ENCODE measurements at regions not wholly inside any gene's neighbourhood (a gene's known extent, or its start where the extent isn't known, plus 50 kb on each side); places are given as distances from the start of the nearest gene placed in this dataset.
A peak's percentile ranks its signal among the peaks of the same experiment; 100 is the strongest.

GRCh38 chr10:14384116-14384730, 53.5 kb upstream of the FRMD4A start:
- H3K36me3 ChIP-seq (ENCODE audit: control insufficient read depth in 2 of 2, insufficient read depth in 1 of 2, low read length in 2 of 2), result no peaks in the 10 kb centered on the region
- no peak overlapping the region for H3K27ac ChIP-seq (ENCODE audit: extremely low read depth, low read depth, low read length)
- ChIA-PET POLR2A (no interaction called here), CTCF (interaction anchor here (0.6 kb wide), 1 partner anchor 231 kb away, joined by 3 read pairs; no protein-coding TSS in a partner anchor)
- TF ChIP-seq ZNF302 (tag by site-specific recombination; IDR thresholded peaks at IDR 0.05; ENCODE audit: low read depth), result no peak
- no peak for TF ChIP-seq ZNF513 (tag by site-specific recombination; IDR thresholded peaks at IDR 0.05)
- TF ChIP-seq ZNF18 (tag by site-specific recombination; IDR thresholded peaks at IDR 0.05), result no peak
- H3K9me3 ChIP-seq (ENCODE audit: control insufficient read depth, insufficient read depth, low read depth, low read length), result no peaks in the 10 kb centered on the region
- H3K4me3 ChIP-seq (ENCODE audit: low read depth, low read length), result no peak overlapping the region
- H3K4me1 ChIP-seq (ENCODE audit: control insufficient read depth, insufficient read depth, low read length), result no peaks in the 10 kb centered on the region

- no peak overlapping the region for H3K27ac ChIP-seq (ENCODE audit: extremely low read depth, low read depth, low read length)
- POLR2A ChIA-PET, result no interaction called here
- TF ChIP-seq EGR2 (tag by site-specific recombination; IDR thresholded peaks at IDR 0.05; ENCODE audit: low read depth) (0 out of 2 replicates have a peak, but pooled peaks have one; percentile 8), ZFHX2 (tag by site-specific recombination; conservative IDR thresholded peaks at IDR 0.05) (peak; percentile 48)
- TF ChIP-seq, protein P1, sequence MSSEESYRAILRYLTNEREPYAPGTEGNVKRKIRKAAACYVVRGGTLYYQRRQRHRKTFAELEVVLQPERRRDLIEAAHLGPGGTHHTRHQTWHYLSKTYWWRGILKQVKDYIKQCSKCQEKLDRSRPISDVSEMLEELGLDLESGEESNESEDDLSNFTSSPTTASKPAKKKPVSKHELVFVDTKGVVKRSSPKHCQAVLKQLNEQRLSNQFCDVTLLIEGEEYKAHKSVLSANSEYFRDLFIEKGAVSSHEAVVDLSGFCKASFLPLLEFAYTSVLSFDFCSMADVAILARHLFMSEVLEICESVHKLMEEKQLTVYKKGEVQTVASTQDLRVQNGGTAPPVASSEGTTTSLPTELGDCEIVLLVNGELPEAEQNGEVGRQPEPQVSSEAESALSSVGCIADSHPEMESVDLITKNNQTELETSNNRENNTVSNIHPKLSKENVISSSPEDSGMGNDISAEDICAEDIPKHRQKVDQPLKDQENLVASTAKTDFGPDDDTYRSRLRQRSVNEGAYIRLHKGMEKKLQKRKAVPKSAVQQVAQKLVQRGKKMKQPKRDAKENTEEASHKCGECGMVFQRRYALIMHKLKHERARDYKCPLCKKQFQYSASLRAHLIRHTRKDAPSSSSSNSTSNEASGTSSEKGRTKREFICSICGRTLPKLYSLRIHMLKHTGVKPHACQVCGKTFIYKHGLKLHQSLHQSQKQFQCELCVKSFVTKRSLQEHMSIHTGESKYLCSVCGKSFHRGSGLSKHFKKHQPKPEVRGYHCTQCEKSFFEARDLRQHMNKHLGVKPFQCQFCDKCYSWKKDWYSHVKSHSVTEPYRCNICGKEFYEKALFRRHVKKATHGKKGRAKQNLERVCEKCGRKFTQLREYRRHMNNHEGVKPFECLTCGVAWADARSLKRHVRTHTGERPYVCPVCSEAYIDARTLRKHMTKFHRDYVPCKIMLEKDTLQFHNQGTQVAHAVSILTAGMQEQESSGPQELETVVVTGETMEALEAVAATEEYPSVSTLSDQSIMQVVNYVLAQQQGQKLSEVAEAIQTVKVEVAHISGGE (tag by site-specific recombination; conservative IDR thresholded peaks at IDR 0.05; ENCODE audit: low read depth), result no peak
- CTCF ChIA-PET, result interaction anchor here (0.6 to 1.3 kb wide), 4 partner anchors 11 to 769 kb away, joined by 3 to 6 read pairs (median 4); no protein-coding TSS in a partner anchor
- no peaks in the 10 kb centered on the region for H3K36me3 ChIP-seq (ENCODE audit: control insufficient read depth in 2 of 2, insufficient read depth in 1 of 2, low read length in 2 of 2)
- H3K4me3 ChIP-seq (ENCODE audit: low read depth, low read length), result no peak overlapping the region
- no peaks in the 10 kb centered on the region for H3K4me1 ChIP-seq (ENCODE audit: control insufficient read depth, insufficient read depth, low read length)
- H3K9me3 ChIP-seq (ENCODE audit: control insufficient read depth, insufficient read depth, low read depth, low read length), result no peaks in the 10 kb centered on the region
Measured at GRCh38 chr10:14383266-14383665, 52.5 kb upstream of the FRMD4A start.

GRCh38 chr10:14382531-14382930, 51.8 kb upstream of the FRMD4A start:
- H3K36me3 ChIP-seq (ENCODE audit: control insufficient read depth in 2 of 2, insufficient read depth in 1 of 2, low read length in 2 of 2), result no peaks in the 10 kb centered on the region
- ChIA-PET POLR2A (interaction anchor here (1.1 kb wide), 1 partner anchor 14 kb away, joined by 6 read pairs; no protein-coding TSS in a partner anchor), CTCF (interaction anchor here (0.6 to 1.3 kb wide), 6 partner anchors 12 to 795 kb away, joined by 3 to 6 read pairs (median 3); no protein-coding TSS in a partner anchor)
- H3K9me3 ChIP-seq (ENCODE audit: control insufficient read depth, insufficient read depth, low read depth, low read length), result no peaks in the 10 kb centered on the region
- no peaks in the 10 kb centered on the region for H3K4me1 ChIP-seq (ENCODE audit: control insufficient read depth, insufficient read depth, low read length)
- no peak for TF ChIP-seq ZNF514 (tag by site-specific recombination; IDR thresholded peaks at IDR 0.05)
- TF ChIP-seq IKZF3 (tag by site-specific recombination; IDR thresholded peaks at IDR 0.05), result no peak
- TF ChIP-seq ZNF169 (tag by site-specific recombination; IDR thresholded peaks at IDR 0.05), result no peak
- TF ChIP-seq ZSCAN30 (tag by site-specific recombination; IDR thresholded peaks at IDR 0.05), result no peak
- TF ChIP-seq ZNF362 (tag by site-specific recombination; IDR thresholded peaks at IDR 0.05), result no peak
- no peak for TF ChIP-seq ZNF629 (tag by site-specific recombination; IDR thresholded peaks at IDR 0.05)
- TF ChIP-seq KLF16 (tag by site-specific recombination; IDR thresholded peaks at IDR 0.05), result no peak
- no peak for TF ChIP-seq ZNF274 (IDR thresholded peaks at IDR 0.05; ENCODE audit: low read length)
- TF ChIP-seq ZNF274 (tag by site-specific recombination; IDR thresholded peaks at IDR 0.05; ENCODE audit: borderline replicate concordance), result no peak
- TF ChIP-seq ZSCAN23 (tag by site-specific recombination; IDR thresholded peaks at IDR 0.05), result no peak
- H3K27ac ChIP-seq (ENCODE audit: extremely low read depth, low read depth, low read length), result no peak overlapping the region
- no peak overlapping the region for H3K4me3 ChIP-seq (ENCODE audit: low read depth, low read length)
